ENCODE measurements at regions not wholly inside any gene's neighbourhood (a gene's known extent, or its start where the extent isn't known, plus 50 kb on each side); places are given as distances from the start of the nearest gene placed in this dataset.

DNA sequence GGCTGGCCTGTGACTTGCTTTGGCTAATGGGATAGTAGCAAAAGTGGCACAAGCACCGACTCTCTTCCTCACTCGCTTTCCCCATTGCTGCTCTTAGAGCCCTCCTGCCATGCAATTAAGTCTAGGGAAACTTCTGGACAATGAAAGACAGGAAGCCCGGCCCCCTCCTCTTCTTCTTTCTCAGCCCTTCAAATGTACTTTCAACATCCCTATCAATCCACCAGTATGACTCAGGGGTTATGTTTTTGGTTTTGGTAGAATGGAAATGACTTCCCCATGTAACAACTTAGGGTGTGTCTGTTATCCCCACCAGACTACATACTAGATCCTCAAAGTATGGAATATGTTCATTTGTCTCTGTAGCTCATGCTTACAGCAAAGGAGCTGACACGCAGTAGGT is 139.0 kb upstream of the GDF10 start:
- TF ChIP-seq, protein P1, sequence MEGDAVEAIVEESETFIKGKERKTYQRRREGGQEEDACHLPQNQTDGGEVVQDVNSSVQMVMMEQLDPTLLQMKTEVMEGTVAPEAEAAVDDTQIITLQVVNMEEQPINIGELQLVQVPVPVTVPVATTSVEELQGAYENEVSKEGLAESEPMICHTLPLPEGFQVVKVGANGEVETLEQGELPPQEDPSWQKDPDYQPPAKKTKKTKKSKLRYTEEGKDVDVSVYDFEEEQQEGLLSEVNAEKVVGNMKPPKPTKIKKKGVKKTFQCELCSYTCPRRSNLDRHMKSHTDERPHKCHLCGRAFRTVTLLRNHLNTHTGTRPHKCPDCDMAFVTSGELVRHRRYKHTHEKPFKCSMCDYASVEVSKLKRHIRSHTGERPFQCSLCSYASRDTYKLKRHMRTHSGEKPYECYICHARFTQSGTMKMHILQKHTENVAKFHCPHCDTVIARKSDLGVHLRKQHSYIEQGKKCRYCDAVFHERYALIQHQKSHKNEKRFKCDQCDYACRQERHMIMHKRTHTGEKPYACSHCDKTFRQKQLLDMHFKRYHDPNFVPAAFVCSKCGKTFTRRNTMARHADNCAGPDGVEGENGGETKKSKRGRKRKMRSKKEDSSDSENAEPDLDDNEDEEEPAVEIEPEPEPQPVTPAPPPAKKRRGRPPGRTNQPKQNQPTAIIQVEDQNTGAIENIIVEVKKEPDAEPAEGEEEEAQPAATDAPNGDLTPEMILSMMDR (IDR thresholded peaks at IDR 0.05): no peak
- no peak for TF ChIP-seq POLR2A (IDR thresholded peaks at IDR 0.05)
- TF ChIP-seq POLR2AphosphoS5 (IDR thresholded peaks at IDR 0.05): no peak
